HEK293T (cell line): ENCODE measurements at regions not wholly inside any gene's neighbourhood (a gene's known extent, or its start where the extent isn't known, plus 50 kb on each side); places are given as distances from the start of the nearest gene placed in this dataset.

Experiments
- ARNT ChIP-seq: fragments of 450-650 bp; IDR thresholded peaks from 2 replicates; pipeline ENCODE4 v1.6.1; 2017; ENCODE audit warnings: mild to moderate bottlenecking
- BHLHE40 ChIP-seq: fragments of 450-650 bp; IDR thresholded peaks from 2 replicates; pipeline ENCODE4 v1.6.1; 2016; ENCODE audit warnings: mild to moderate bottlenecking, moderate library complexity, borderline replicate concordance
- ELF4 ChIP-seq: fragments of 450-650 bp; IDR thresholded peaks from 2 replicates; pipeline ENCODE4 v1.6.1; 2017; ENCODE audit warnings: antibody characterized with exemption
- FOXA1 ChIP-seq: fragments of 450-650 bp; IDR thresholded peaks from 2 replicates; pipeline ENCODE4 v1.6.1; 2016; ENCODE audit warnings: mild to moderate bottlenecking
- HDGF ChIP-seq: fragments of 450-650 bp; IDR thresholded peaks from 2 replicates; pipeline ENCODE4 v1.6.1; 2017; ENCODE audit warnings: antibody characterized with exemption, borderline replicate concordance
- LEF1 ChIP-seq: fragments of 450-650 bp; IDR thresholded peaks from 2 replicates; pipeline ENCODE4 v1.6.1; 2017; ENCODE audit warnings: mild to moderate bottlenecking, borderline replicate concordance
- NFRKB ChIP-seq: fragments of 450-650 bp; IDR thresholded peaks from 2 replicates; pipeline ENCODE4 v1.6.1; 2016; ENCODE audit warnings: mild to moderate bottlenecking, moderate library complexity
- SP1 ChIP-seq: fragments of 450-650 bp; IDR thresholded peaks from 2 replicates; pipeline ENCODE4 v1.6.1; 2017
- SUZ12 ChIP-seq: fragments of 450-650 bp; IDR thresholded peaks from 2 replicates; pipeline ENCODE4 v1.6.1; 2016; ENCODE audit warnings: mild to moderate bottlenecking
- TARDBP ChIP-seq: fragments of 450-650 bp; IDR thresholded peaks from 2 replicates; pipeline ENCODE4 v1.6.1; 2016
- ZNF384 ChIP-seq: fragments of 450-650 bp; IDR thresholded peaks from 2 replicates; pipeline ENCODE4 v1.6.1; 2016
- TF ChIP-seq, protein P1 (sequence below): fragments of 450-650 bp; IDR thresholded peaks from 2 replicates; pipeline ENCODE4 v1.6.1; 2016

GRCh38 chr5:166488560-166488959 is 1802.9 kb upstream of the WWC1 start:
- TF ChIP-seq SP1 = no peak
- TF ChIP-seq FOXA1 = no peak
- no peak for TF ChIP-seq ELF4
- TF ChIP-seq ZNF384 = no peak
- TF ChIP-seq, protein P1, sequence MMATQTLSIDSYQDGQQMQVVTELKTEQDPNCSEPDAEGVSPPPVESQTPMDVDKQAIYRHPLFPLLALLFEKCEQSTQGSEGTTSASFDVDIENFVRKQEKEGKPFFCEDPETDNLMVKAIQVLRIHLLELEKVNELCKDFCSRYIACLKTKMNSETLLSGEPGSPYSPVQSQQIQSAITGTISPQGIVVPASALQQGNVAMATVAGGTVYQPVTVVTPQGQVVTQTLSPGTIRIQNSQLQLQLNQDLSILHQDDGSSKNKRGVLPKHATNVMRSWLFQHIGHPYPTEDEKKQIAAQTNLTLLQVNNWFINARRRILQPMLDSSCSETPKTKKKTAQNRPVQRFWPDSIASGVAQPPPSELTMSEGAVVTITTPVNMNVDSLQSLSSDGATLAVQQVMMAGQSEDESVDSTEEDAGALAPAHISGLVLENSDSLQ = no peak
- no peak for TF ChIP-seq NFRKB
- no peak for TF ChIP-seq LEF1
- TF ChIP-seq ARNT = no peak
- TF ChIP-seq SUZ12 = no peak
- no peak for TF ChIP-seq BHLHE40
- TF ChIP-seq HDGF = no peak
- TF ChIP-seq TARDBP = no peak
